Sigmoid colon (tissue), 4 donors: ENCODE measurements at regions not wholly inside any gene's neighbourhood (a gene's known extent, or its start where the extent isn't known, plus 50 kb on each side); places are given as distances from the start of the nearest gene placed in this dataset.

Experiments
- CTCF ChIP-seq, 4 experiments: fragments of 450-650 bp in 3 of 4; fragments of 200-600 bp in 1 of 4; IDR thresholded peaks; one replicate each; pipeline ENCODE4 v1.5.1; 2016 to 2019; ENCODE audit warnings: antibody characterized with exemption in 4 of 4, mild to moderate bottlenecking in 3 of 4, moderate library complexity in 2 of 4
- EP300 ChIP-seq, 4 donors: sonication (generic); formaldehyde crosslinking; IDR thresholded peaks; one replicate each; pipeline ENCODE4 v1.6.1; 2017; ENCODE audit warnings: antibody characterized with exemption in 4 of 4
- POLR2A ChIP-seq, 2 donors: fragments of 450-650 bp; IDR thresholded peaks; one replicate each; pipeline ENCODE4 v1.6.1; 2016; ENCODE audit warnings: antibody characterized with exemption in 2 of 2, mild to moderate bottlenecking in 2 of 2, moderate library complexity in 2 of 2

GRCh38 chr13:111975539-111976473 is 91.1 kb upstream of the SOX1 start:
- TF ChIP-seq EP300 (IDR thresholded peaks at IDR 0.05) (no peak), POLR2A (IDR thresholded peaks at IDR 0.05) (no peak), CTCF (IDR thresholded peaks at IDR 0.05) (no peak)
